GM21526 (cell line): ENCODE measurements at regions not wholly inside any gene's neighbourhood (a gene's known extent, or its start where the extent isn't known, plus 50 kb on each side); places are given as distances from the start of the nearest gene placed in this dataset.

Experiments
- ATAC-seq: cut with Tn5 transposase; IDR thresholded peaks from one replicate; pipeline ENCODE4 v1.9.1; 2021; ENCODE audit warnings: moderate library complexity; ENCODE audit not compliant: unreplicated experiment, low FRiP score

GRCh38 chr1:58390091-58390490 is 156.4 kb downstream of the OMA1 start:
- no peak for ATAC-seq

DNA sequence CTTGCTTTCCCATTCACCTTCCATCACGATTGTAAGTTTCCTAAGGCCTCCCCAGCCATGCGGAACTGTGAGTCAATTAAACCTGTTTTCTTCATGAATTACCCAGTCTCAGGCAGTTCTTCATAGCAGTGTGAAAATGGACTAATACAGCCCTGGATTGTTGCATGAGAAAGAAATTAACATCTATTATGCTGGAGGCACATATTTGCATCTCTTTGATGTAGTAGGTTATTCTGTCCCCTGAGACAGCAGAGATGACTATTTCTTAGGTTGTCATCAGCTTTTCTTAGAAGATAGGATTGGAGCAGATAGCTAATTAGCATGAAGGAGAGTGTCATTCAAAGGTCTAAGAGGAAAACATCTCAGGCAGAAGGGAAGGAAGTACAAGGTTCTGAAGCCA is 166.2 kb downstream of the OMA1 start:
- ATAC-seq: no peak

DNA sequence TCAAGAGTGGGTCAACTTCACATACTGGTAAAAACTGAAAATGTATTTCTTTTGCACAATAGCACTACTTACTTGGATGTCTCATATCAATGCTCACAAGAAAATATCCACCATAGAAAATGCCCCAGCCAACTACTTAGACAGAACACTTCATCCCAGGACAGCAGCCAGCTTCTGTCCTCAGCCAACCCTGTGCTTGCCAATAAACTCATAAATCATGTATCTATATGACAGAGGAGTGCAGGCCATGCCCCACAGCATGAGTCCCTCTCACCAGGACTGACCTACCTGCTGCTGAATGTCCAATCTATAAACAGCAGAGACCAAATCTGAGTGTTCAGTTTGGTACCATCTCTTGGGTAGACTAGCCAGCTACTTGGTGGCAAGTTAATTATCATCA is 179.3 kb downstream of the OMA1 start:
- ATAC-seq: no peak

GRCh38 chr1:58365328-58365727 is 181.2 kb downstream of the OMA1 start:
- ATAC-seq: no peak

DNA sequence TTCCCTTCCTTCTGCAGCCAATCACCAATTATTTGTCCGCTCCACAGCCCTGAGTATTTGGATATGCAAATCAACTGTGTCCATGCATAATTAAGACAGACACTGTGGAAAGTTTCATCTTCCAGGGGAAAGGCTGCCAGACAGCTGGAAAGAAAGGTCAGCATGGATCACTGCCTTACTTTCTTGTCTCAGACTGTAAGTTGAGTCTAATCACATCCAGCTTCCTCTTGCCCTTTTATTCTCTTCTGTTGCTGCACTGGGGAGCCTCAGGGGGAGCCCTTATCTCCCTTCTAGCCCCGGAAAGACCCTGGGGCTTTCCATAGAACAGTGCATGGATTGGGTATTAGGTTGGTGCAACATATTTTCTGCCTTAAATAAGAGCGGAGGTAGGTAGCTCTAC is 182.9 kb downstream of the OMA1 start:
- ATAC-seq: no peak

- no peak for ATAC-seq
These were observed 185.4 kb downstream of the OMA1 start for GRCh38 chr1:58361134-58361533.

GRCh38 chr1:58358346-58358745 is 188.2 kb downstream of the OMA1 start:
- no peak for ATAC-seq

GRCh38 chr1:58356402-58356801 is 190.1 kb downstream of the OMA1 start:
- ATAC-seq: no peak

- ATAC-seq: no peak
These were observed 193.4 kb downstream of the OMA1 start for GRCh38 chr1:58353168-58353567.

DNA sequence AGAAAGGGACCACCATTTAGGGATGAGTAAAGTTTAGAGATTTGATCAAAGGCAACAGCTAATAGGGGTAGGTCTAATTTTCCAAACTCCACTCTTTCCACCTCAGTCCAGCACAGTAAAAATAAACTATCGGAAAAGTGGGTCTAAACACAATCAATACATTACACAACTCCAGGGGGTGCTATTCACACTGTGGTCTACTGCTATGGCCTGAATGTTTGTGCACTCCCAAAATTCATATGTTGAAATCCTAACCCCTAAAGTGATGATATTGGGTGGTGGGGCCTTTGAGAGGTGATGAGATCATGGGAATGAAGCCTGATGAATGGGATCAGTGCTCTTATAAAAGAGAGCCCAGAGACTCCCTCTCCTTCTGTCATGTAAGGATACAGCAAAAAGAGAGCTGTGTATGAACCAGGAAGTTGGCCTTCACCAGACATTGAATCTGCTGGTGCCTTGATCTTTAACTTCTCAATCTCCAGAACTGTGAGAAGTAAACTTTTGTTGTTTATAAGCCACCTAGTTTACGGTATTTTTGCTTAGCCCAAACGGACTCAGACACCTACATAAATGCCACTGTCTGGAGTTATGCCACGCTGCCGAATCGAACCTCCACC is 193.9 kb downstream of the OMA1 start:
- ATAC-seq: no peak

- ATAC-seq: no peak
These were observed 200.5 kb downstream of the OMA1 start for GRCh38 chr1:58346036-58346355.

GRCh38 chr1:58345215-58346035 is 201.1 kb downstream of the OMA1 start:
- no peak for ATAC-seq

GRCh38 chr1:58340185-58340584 is 206.3 kb downstream of the OMA1 start:
- ATAC-seq: no peak

- no peak for ATAC-seq
These were observed 208.4 kb downstream of the OMA1 start for GRCh38 chr1:58338081-58338480.

DNA sequence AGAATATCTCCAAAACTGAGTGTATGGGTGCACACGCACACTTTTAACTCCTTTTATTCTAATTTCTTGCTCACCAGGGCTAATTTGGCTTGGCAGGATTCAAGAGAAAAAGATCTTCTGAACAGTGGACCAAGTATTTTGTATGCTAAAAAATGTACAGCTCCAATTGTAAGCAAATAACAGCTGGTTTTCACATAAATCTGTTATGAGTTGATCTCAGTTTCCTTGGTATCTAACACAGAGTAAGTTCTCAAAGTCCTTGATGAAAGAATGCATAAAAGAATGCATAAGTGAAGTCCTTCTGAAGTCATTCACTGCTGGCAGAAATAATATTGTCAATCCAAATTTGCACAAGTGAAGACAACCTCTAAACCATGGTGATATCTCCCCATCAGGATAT is 213.0 kb downstream of the OMA1 start:
- ATAC-seq: no peak

DNA sequence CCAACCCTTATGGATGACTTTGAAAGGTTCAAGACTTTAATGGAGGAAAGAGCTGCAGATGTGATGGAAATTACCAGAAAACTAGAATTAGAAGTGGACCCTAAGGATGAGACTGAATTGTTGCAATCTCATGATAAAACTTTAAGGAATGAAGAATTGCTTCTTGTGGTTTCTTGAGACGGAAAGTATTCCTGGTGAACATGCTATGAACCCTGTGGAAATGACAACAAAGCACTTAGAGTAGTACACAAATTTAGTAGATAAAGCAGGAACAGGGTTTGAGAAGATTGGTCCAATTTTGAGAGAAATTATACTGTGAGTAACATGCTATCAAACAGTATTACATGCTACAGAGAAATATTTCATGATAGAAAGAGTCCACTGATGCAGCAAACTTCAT is 215.4 kb downstream of the OMA1 start:
- ATAC-seq: no peak

GRCh38 chr1:58325866-58326265 is 220.7 kb downstream of the OMA1 start:
- ATAC-seq: no peak

- no peak for ATAC-seq
These were observed 222.0 kb downstream of the OMA1 start for GRCh38 chr1:58324558-58324957.

- no peak for ATAC-seq
These were observed 228.1 kb downstream of the OMA1 start for GRCh38 chr1:58318157-58319005.

DNA sequence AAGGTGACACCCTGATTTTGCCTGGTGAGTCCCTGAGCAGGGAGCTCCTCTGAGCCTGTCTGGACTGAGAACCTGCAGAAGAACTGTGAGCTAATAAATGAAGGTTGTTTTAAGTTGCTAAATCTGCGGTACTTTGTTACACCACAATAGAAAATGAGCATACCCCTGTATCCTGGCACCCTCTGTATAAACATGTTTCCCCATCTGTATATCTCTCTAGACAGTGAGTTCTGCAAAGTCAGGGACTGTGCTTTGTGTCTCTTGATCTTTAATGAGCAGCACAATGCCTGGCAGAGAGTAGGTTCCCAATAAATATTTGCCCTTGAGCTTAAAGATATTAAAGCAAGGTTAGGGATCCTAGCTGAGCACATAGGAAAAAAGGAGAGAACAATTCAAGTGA is 228.8 kb downstream of the OMA1 start:
- no peak for ATAC-seq

DNA sequence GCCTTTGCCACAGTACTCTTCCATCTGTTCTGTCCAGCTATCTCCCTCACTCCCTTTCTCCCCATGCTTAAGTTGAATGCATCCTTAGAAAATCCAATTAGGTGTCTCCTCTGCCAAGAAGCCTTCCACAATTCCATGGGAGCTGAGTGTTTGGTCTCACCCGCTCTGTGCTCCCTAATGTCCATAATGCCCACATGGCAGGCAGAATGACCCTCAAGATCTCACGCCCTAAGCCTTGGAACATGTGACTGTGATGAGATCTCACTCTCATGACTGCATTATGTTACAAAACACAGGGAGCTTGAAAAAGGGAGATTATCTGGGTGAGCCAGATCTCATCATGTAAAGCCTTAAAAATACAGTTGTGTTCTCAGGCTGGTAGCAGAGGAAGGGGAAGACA is 229.4 kb downstream of the OMA1 start:
- ATAC-seq: no peak

- ATAC-seq: no peak
These were observed 230.4 kb downstream of the OMA1 start for GRCh38 chr1:58316141-58316540.
